ENCODE measurements at regions not wholly inside any gene's neighbourhood (a gene's known extent, or its start where the extent isn't known, plus 50 kb on each side); places are given as distances from the start of the nearest gene placed in this dataset.

DNA sequence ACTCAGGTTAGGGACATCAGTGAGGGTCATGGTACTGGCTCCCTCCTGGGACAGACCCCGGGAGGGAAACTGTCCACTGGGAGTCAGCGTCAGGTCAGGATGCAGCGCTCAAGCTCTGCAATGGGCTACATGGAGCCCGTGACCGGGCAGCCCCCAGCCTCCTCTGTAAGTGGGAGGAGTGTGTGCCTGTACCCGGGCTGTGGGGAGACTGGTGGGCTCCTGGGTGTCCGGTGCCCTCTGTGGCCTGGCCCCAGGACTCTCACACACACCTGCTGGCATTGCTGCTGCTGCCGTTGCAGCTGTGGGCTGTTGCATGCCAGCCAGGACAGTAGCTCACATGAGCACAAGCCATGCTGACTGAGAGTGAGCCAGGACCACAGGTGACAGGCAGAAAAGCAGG, 630.3 kb downstream of the TBC1D22A start (continued):
- TF ChIP-seq, protein P1, sequence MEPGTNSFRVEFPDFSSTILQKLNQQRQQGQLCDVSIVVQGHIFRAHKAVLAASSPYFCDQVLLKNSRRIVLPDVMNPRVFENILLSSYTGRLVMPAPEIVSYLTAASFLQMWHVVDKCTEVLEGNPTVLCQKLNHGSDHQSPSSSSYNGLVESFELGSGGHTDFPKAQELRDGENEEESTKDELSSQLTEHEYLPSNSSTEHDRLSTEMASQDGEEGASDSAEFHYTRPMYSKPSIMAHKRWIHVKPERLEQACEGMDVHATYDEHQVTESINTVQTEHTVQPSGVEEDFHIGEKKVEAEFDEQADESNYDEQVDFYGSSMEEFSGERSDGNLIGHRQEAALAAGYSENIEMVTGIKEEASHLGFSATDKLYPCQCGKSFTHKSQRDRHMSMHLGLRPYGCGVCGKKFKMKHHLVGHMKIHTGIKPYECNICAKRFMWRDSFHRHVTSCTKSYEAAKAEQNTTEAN (CRISPR knock-in tag; conservative IDR thresholded peaks at IDR 0.05), result no peak
- TF ChIP-seq ZFX (CRISPR knock-in tag; IDR thresholded peaks at IDR 0.05; ENCODE audit: low read depth) (no peak), REPIN1 (CRISPR knock-in tag; IDR thresholded peaks at IDR 0.05; ENCODE audit: borderline replicate concordance, low read depth) (no peak), ZFY (CRISPR knock-in tag; IDR thresholded peaks at IDR 0.05) (no peak)
- TF ChIP-seq, protein P2, sequence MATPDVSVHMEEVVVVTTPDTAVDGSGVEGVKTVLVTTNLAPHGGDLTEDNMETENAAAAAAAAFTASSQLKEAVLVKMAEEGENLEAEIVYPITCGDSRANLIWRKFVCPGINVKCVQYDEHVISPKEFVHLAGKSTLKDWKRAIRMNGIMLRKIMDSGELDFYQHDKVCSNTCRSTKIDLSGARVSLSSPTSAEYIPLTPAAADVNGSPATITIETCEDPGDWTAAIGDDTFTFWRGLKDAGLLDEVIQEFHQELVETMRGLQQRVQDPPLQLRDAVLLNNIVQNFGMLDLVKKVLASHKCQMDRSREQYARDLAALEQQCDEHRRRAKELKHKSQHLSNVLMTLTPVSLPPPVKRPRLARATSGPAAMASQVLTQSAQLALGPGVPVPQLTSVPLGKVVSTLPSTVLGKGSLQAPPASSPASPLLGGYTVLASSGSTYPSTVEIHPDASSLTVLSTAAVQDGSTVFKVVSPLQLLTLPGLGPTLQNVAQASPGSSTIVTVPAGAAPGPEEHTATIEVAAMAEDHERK (CRISPR knock-in tag; IDR thresholded peaks at IDR 0.05; ENCODE audit: low read depth), result no peak

DNA sequence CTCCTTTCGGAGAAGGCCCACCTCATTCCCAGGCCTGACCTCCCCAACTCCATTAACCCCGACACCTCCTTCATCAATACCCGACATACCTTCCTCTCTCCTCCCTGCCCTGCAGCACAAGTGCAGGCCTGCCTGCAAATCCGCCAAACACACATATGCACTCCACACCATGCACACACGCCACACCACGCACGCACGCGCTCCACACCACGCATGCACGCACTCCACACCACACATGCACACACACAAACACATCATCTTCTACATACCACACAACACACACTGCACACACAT, 629.6 kb downstream of the TBC1D22A start:
- H3K27me3 ChIP-seq (ENCODE audit: control insufficient read depth in 1 of 2, insufficient read depth in 2 of 2, low read length in 2 of 2), result peaks cover 6 to 54% of the 10 kb centered on the region in 2 experiments; a peak in 4 of 5 replicates
- no peak overlapping the region for H3K27ac ChIP-seq (ENCODE audit: extremely low read length, insufficient read depth, low read length)
- ATAC-seq (no peak), FAIRE-seq (no peak), DNase-seq (ENCODE audit: low spot score) (no peak)
- intact Hi-C loops (cut with micrococcal nuclease; ENCODE audit: unreplicated experiment), result no loop called here
- no TSS peak for BruUV-seq (replicated peaks)
- ChIA-PET POLR2A (no interaction called here), CTCF (ENCODE audit: low intra/inter-chr PET ratio, low total read pairs) (no interaction called here)
- 50% methylated on average over 10 of the region's 11 CpGs for WGBS (ENCODE audit: low lambda C conversion rate)
- H4K20me1 ChIP-seq (ENCODE audit: insufficient read depth, low read length), result no peaks in the 10 kb centered on the region
- H2AFZ ChIP-seq (ENCODE audit: low read length), result no peak overlapping the region
- H3K79me2 ChIP-seq (ENCODE audit: insufficient read depth, low read length), result no peaks in the 10 kb centered on the region
- H3K4me1 ChIP-seq (ENCODE audit: insufficient read depth, low read length), result no peaks in the 10 kb centered on the region
- TF ChIP-seq PHF8 (CRISPR knock-in tag; IDR thresholded peaks at IDR 0.05) (no peak), ASH2L (IDR thresholded peaks at IDR 0.05; ENCODE audit: insufficient read length, low read depth, low read length) (no peak), RBFOX2 (IDR thresholded peaks at IDR 0.05; ENCODE audit: low read depth, low read length) (no peak), RARA (CRISPR knock-in tag; IDR thresholded peaks at IDR 0.05) (no peak), CHD4 (IDR thresholded peaks at IDR 0.05; ENCODE audit: borderline replicate concordance, low read length) (no peak), ZNF720 (CRISPR knock-in tag; IDR thresholded peaks at IDR 0.05) (no peak), ZNF761 (CRISPR knock-in tag; conservative IDR thresholded peaks at IDR 0.05) (no peak)
- TF ChIP-seq, protein P3, sequence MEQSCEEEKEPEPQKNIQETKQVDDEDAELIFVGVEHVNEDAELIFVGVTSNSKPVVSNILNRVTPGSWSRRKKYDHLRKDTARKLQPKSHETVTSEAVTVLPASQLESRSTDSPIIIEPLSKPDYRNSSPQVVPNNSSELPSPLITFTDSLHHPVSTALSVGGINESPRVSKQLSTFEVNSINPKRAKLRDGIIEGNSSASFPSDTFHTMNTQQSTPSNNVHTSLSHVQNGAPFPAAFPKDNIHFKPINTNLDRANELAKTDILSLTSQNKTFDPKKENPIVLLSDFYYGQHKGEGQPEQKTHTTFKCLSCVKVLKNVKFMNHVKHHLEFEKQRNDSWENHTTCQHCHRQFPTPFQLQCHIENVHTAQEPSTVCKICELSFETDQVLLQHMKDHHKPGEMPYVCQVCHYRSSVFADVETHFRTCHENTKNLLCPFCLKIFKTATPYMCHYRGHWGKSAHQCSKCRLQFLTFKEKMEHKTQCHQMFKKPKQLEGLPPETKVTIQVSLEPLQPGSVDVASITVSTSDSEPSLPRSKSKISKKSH (CRISPR knock-in tag; IDR thresholded peaks at IDR 0.05; ENCODE audit: borderline replicate concordance), result no peak
- H3K9ac ChIP-seq (ENCODE audit: insufficient read depth, low read depth, low read length), result no peak overlapping the region
- H3K36me3 ChIP-seq (replicated peaks in 1 of 2; ENCODE audit: control insufficient read depth in 1 of 2, insufficient read depth in 2 of 2, low read length in 2 of 2), result no peaks in the 10 kb centered on the region
- in situ Hi-C loops (cut with HindIII; ENCODE audit: extremely low pct_ligation_motif_present, low pct_unique_long_range_greater_than_20kb), result no loop called here
- no peaks in the 10 kb centered on the region for H3K9me3 ChIP-seq (ENCODE audit: low read length)
- H3K4me3 ChIP-seq (replicated peaks in 1 of 3; ENCODE audit: insufficient read depth in 1 of 3, low read depth in 2 of 3, low read length in 3 of 3), result no peak overlapping the region
- H3K4me2 ChIP-seq (ENCODE audit: low read depth, low read length), result no peak overlapping the region

Measured in HepG2 (cell line).